Esophagus squamous epithelium (tissue), 5 donors: ENCODE measurements at regions not wholly inside any gene's neighbourhood (a gene's known extent, or its start where the extent isn't known, plus 50 kb on each side); places are given as distances from the start of the nearest gene placed in this dataset.
"Not testable (repeated sequence)": the region's sequence is repeated elsewhere in the genome, so short reads cannot be mapped to it uniquely, and the experiment has no call there.

Source experiments
- DNase-seq: peaks from one replicate; lab custom pipeline; 2025; lab: John Stamatoyannopoulos, UW
- H3K27ac ChIP-seq, 4 donors: fragments of 200-600 bp; sonication (generic); one replicate each; pipeline ENCODE4 v1.5.1; 2016 to 2019; ENCODE audit warnings: mild to moderate bottlenecking in 1 of 4
- H3K27me3 ChIP-seq, 4 donors: fragments of 200-600 bp; sonication (generic); 1 replicate in 3 of 4; 2 replicates in 1 of 4; pipeline versions ENCODE4 v1.5.1 to v1.6.0; 2017 to 2021; ENCODE audit warnings: antibody characterized with exemption in 1 of 4
- H3K36me3 ChIP-seq, 3 donors: fragments of 200-600 bp; sonication (generic); one replicate each; pipeline ENCODE4 v1.5.1; 2016 to 2019
- H3K4me1 ChIP-seq, 3 donors: fragments of 200-600 bp; sonication (generic); one replicate each; pipeline ENCODE4 v1.5.1; 2017 to 2019
- H3K4me3 ChIP-seq, 4 donors: fragments of 200-600 bp; sonication (generic); 1 replicate in 3 of 4; 2 replicates in 1 of 4; pipeline ENCODE4 v1.5.1; 2016 to 2019; ENCODE audit warnings: mild to moderate bottlenecking in 2 of 4, moderate library complexity in 1 of 4
- H3K9me3 ChIP-seq, 3 donors: fragments of 200-600 bp; sonication (generic); one replicate each; pipeline ENCODE4 v1.5.1; 2016 to 2019
- CTCF ChIP-seq, 6 experiments: fragments of 450-650 bp in 4 of 6; fragments of 200-600 bp in 2 of 6; sonication (generic) in 2 of 6; IDR thresholded peaks; one replicate each; pipeline ENCODE4 v1.5.1; 2016 to 2019; ENCODE audit warnings: antibody characterized with exemption in 6 of 6, mild to moderate bottlenecking in 4 of 6, moderate library complexity in 4 of 6
- POLR2A ChIP-seq, 4 donors: fragments of 450-650 bp; IDR thresholded peaks; one replicate each; pipeline ENCODE4 v1.6.1; 2017; ENCODE audit warnings: antibody characterized with exemption in 4 of 4, mild to moderate bottlenecking in 4 of 4, moderate library complexity in 3 of 4
- whole genome bisulfite sequencing, 2 donors: methylation state at CpG; one replicate each; pipeline ENCODE4 v1.1.5; 2018; 5-methylcytosine and 5-hydroxymethylcytosine counted together
- intact Hi-C: fragments of 100-400 bp; cut with DNase I; formaldehyde crosslinking; loops from one replicate; pipeline ENCODE4 v1.15.0; 2022
- donor health status: DM: yes; HTN: yes; CAD: no.

DNA sequence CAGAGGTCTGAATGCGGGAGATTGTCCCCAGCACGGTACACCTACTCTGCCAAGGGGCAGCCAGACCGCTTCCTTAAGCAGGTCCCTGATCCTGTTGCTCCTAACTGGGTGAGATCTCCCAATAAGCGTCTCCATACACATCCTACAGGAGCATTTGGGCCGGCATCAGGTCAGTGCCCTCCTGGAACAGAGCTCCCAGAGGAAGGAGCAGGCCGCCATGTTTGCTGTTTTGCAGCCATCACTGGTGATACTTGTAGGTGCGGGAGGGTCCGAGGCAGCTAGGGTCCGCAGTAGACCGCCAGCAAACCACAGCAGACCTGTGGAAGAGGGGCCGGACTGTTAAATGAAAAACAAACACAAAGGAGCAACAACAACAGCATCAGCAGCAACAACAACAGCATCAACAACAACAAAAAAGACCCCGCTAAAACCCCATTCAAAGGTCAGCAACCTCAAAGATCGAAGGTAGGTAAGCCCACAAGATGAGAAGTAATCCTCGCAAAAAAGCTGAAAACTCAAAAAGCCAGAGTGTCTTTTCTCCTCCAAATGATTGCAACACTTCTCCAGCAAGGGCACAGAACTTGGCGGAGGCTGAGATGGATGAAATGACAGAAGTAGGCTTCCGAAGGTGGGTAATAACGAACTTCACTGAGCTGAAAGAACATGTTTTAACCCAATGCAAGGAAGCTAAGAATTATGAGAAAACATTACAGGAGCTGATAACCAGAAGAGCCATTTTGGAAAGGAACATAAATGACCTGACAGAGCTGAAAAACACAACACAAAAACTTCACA is 79.0 kb upstream of the CDH7 start:
- WGBS, 2 donors = 78 to 85% methylated on average over 12 to 14 of the region's 17 CpGs
- intact Hi-C loops = no loop called here
- H3K4me3 ChIP-seq = no peak overlapping the region

GRCh38 chr18:65670145-65670544 is 80.7 kb upstream of the CDH7 start:
- H3K36me3 ChIP-seq, H3K27ac ChIP-seq, H3K27me3 ChIP-seq, DNase-seq, H3K9me3 ChIP-seq, intact Hi-C loops, H3K4me1 ChIP-seq, H3K4me3 ChIP-seq: not testable (repeated sequence)
- WGBS, 2 donors = 60 to 64% methylated on average over 3 of the region's 3 CpGs

More for the DNA sequence above, 79.0 kb upstream of the CDH7 start:
- Histone ChIP-seq H3K27ac (no peak overlapping the region), H3K36me3 (no peaks in the 10 kb centered on the region), H3K9me3 (no peaks in the 10 kb centered on the region), H3K4me1 (no peaks in the 10 kb centered on the region), H3K27me3 (no peaks in the 10 kb centered on the region)
- no peak for DNase-seq
- TF ChIP-seq POLR2A (IDR thresholded peaks at IDR 0.05) (no peak), CTCF (IDR thresholded peaks at IDR 0.05) (no peak)

DNA sequence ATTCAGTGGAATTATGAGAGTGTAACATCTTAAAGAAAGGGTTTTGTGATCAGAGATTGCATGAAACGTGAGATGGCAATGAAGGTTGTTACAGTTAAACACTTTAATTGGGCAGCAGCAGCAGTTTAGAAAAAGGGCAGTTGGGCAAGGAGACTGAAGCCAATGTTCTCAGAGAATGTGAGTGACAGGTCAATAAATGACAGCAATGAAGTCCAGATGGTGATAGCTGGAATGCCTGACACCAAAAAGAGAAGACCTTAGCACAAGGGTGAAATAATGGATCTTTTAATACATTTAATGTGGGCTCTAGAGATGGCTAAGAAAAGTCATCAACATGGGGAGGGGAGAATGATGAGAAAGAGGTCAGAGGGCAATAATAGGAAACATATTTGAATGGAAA is 89.4 kb upstream of the CDH7 start:
- DNase-seq = no peak
- Histone ChIP-seq H3K4me1 (no peaks in the 10 kb centered on the region), H3K27ac (no peak overlapping the region), H3K9me3 (no peaks in the 10 kb centered on the region), H3K4me3 (no peak overlapping the region), H3K36me3 (no peaks in the 10 kb centered on the region), H3K27me3 (no peaks in the 10 kb centered on the region)
- WGBS, 2 donors = 34 to 50% methylated on average over 1 of the region's 1 CpG
- intact Hi-C loops = no loop called here
- TF ChIP-seq CTCF (IDR thresholded peaks at IDR 0.05) = no peak
- TF ChIP-seq POLR2A (IDR thresholded peaks at IDR 0.05) = no peak

GRCh38 chr18:65659912-65660311 is 90.9 kb upstream of the CDH7 start:
- intact Hi-C loops = no loop called here
- no peaks in the 10 kb centered on the region for H3K27me3 ChIP-seq
- H3K36me3 ChIP-seq = no peaks in the 10 kb centered on the region
- DNase-seq = no peak
- no peaks in the 10 kb centered on the region for H3K9me3 ChIP-seq
- TF ChIP-seq CTCF (IDR thresholded peaks at IDR 0.05) = no peak
- TF ChIP-seq POLR2A (IDR thresholded peaks at IDR 0.05) = no peak
- H3K4me3 ChIP-seq = no peak overlapping the region
- H3K27ac ChIP-seq = no peak overlapping the region
- no peaks in the 10 kb centered on the region for H3K4me1 ChIP-seq
- WGBS, 2 donors = 94 to 100% methylated on average over 1 of the region's 1 CpG

DNA sequence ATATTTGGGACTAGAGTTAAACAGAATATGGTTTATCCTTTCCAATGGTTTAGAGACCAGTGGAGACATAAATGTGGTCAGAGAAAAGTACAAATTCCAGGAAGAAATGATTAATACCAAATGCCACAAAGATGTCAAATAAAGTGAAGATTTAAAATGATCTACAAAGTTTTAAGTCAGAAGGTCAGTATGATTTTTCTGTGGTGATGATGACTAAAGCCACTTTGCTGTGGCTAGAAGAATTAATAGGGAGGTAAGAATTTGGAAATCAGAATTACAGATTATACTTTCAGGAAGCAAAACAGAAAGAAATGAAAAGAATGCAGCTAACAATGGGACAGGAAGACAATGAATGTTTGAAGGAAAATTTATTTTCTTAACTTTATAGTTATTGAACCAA is 91.5 kb upstream of the CDH7 start:
- Histone ChIP-seq H3K4me3 (no peak overlapping the region), H3K9me3 (no peaks in the 10 kb centered on the region), H3K36me3 (no peaks in the 10 kb centered on the region), H3K4me1 (no peaks in the 10 kb centered on the region), H3K27ac (no peak overlapping the region), H3K27me3 (no peaks in the 10 kb centered on the region)
- no peak for TF ChIP-seq CTCF (IDR thresholded peaks at IDR 0.05)
- no peak for TF ChIP-seq POLR2A (IDR thresholded peaks at IDR 0.05)
- intact Hi-C loops = no loop called here
- no peak for DNase-seq
